ENCODE measurements at regions not wholly inside any gene's neighbourhood (a gene's known extent, or its start where the extent isn't known, plus 50 kb on each side); places are given as distances from the start of the nearest gene placed in this dataset.

DNA sequence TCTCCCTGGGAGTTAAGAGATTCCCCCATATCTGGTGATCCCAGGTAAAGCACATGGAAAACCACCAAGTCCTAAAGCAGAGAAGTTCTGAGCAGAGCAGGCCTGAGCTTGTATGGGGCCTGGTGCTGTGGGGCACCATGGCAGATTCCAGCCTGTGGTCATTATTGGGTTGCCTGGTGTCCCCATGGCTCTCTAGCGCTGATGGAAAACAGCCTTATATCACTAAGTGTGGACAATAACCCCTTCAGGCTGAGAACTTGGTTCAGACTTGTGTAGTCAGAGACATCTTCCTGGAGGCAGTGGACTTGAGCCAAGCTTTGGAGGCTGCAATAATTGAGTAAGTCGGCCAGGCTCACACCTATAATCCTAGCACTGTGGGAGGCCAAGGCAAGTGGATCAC, 96.8 kb downstream of the MCFD2 start:
- peaks cover 3% of the 10 kb centered on the region for H3K4me1 ChIP-seq (ENCODE audit: control insufficient read depth, insufficient read depth, low read length, poor library complexity, severe bottlenecking)
- H3K36me3 ChIP-seq (ENCODE audit: control insufficient read depth, insufficient read depth, low read length): no peaks in the 10 kb centered on the region
- no peak overlapping the region for H3K4me3 ChIP-seq (ENCODE audit: extremely low read depth, insufficient read depth, low read length, poor library complexity, severe bottlenecking)
- no peak overlapping the region for H3K27ac ChIP-seq (ENCODE audit: low read depth, low read length, severe bottlenecking)
- WGBS, 2 experiments (ENCODE audit: insufficient coverage in 2 of 2): 96 to 100% methylated on average over 1 to 2 of the region's 2 CpGs
- H3K9me3 ChIP-seq (ENCODE audit: control insufficient read depth, low read length): no peaks in the 10 kb centered on the region

DNA sequence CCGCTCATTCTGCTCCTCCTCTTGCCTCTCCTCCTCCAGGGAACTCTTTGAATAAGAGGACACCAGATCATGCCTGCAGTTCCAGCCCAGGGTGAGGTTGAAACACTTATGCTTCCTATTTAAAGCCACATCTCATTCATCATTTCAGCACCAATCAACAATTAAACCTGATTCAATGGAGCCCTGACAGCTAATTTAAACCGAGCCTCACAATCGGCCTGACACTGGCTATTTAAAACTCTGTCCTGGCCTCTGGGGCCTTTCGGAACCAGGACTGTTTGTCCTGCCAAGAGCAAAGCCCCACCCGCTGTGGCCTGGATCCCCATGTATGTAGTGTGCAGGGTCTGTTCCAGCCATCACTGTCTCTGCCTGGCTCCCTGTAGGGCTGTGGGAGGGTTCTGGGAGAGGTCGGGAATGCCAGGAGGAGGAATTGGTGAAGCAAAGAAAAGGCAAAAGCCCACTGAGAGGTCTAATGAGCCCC, 97.4 kb downstream of the MCFD2 start:
- no peak overlapping the region for H3K27ac ChIP-seq (ENCODE audit: low read depth, low read length, severe bottlenecking)
- no peaks in the 10 kb centered on the region for H3K36me3 ChIP-seq (ENCODE audit: control insufficient read depth, insufficient read depth, low read length)
- H3K4me1 ChIP-seq (ENCODE audit: control insufficient read depth, insufficient read depth, low read length, poor library complexity, severe bottlenecking): peaks cover 3% of the 10 kb centered on the region
- H3K4me3 ChIP-seq (ENCODE audit: extremely low read depth, insufficient read depth, low read length, poor library complexity, severe bottlenecking): no peak overlapping the region
- WGBS, 2 experiments (ENCODE audit: insufficient coverage in 2 of 2): 87 to 95% methylated on average over 6 of the region's 6 CpGs
- no peaks in the 10 kb centered on the region for H3K9me3 ChIP-seq (ENCODE audit: control insufficient read depth, low read length)

DNA sequence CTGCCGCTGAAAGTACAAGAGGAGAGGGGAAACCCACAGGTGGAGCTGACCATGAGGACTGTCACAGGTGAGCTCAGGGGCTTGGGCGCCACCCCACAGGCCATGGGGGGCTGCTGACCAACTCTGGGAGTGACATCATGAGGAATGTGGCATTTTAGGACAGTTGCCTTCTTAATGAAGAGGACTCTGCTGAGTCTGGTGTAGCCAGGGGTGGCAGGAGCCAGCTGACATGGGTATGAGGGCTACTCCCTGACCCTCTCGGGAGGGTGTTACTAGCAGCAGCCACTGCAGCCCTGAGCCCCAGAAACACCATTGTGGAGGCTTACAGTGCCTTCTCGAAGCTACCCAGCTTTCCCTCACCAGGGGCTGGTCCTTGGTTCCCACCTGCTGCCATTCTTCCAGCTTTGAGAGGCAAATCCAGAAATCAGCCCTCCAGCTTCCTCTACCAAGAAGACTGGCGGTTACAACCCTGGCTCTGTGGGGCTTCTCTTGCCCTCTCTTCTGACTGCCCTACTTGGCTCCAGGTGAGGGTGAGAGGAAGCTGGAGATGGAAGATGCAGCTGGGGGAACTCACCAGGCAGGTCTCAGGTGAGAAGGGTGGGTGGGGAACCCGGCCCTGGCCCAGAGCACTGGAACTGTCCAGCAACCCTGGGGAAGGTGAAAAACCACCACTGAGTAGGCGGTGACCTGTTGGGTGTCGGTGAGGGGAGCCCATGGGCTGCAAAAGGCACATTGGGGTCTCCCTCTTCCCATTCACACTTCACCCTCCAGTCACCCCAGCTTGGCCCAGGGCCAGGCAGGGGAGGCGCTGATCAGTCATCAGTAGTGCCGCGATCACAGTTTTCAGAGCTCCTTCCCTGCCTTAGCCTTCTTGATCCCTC, 98.5 kb downstream of the MCFD2 start:
- Histone ChIP-seq H3K4me1 (ENCODE audit: control insufficient read depth, insufficient read depth, low read length, poor library complexity, severe bottlenecking) (peaks cover 3% of the 10 kb centered on the region), H3K4me3 (ENCODE audit: extremely low read depth, insufficient read depth, low read length, poor library complexity, severe bottlenecking) (no peak overlapping the region), H3K27ac (ENCODE audit: low read depth, low read length, severe bottlenecking) (no peak overlapping the region), H3K9me3 (ENCODE audit: control insufficient read depth, low read length) (no peaks in the 10 kb centered on the region), H3K36me3 (ENCODE audit: control insufficient read depth, insufficient read depth, low read length) (no peaks in the 10 kb centered on the region)
- WGBS, 2 experiments (ENCODE audit: insufficient coverage in 2 of 2): 83 to 90% methylated on average over 5 to 6 of the region's 11 CpGs

DNA sequence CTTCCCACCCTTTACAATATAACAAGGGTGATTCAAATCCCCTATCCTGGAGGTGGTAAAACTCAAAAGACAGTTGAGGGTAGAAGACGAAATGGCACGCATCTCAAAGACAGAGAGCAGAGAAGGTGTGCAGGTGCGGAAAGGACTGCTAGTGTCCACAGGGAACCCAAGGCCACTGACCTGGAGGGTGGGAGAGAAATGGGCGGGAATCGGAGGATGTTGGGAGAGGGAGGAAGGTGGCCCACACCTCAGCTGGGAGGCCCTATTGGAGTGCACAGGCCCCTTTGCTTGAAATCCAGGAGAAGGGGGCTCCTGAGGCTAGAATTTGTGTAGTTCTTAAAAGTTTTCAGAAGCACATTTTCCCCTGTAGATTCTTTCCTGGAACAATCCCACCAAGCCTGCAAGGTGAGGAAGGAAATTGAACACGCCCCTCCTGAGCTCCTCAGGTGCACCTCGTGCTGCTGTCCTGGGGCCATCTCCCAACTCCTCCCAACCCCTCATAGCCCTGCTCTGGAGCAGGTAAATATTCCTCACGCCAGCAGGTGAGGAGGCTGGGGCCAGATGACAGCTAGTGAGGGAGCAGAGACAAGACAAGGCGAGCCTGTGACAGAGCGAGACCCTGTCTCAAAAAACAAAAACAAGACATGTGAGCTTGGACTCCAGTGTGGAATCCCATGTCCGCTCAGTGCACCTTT, 99.3 kb downstream of the MCFD2 start:
- WGBS, 2 experiments (ENCODE audit: insufficient coverage in 2 of 2): 89 to 94% methylated on average over 4 to 9 of the region's 11 CpGs
- Histone ChIP-seq H3K9me3 (ENCODE audit: control insufficient read depth, low read length) (no peaks in the 10 kb centered on the region), H3K36me3 (ENCODE audit: control insufficient read depth, insufficient read depth, low read length) (no peaks in the 10 kb centered on the region), H3K4me1 (ENCODE audit: control insufficient read depth, insufficient read depth, low read length, poor library complexity, severe bottlenecking) (peaks cover 3% of the 10 kb centered on the region), H3K27ac (ENCODE audit: low read depth, low read length, severe bottlenecking) (no peak overlapping the region), H3K4me3 (ENCODE audit: extremely low read depth, insufficient read depth, low read length, poor library complexity, severe bottlenecking) (no peak overlapping the region)

DNA sequence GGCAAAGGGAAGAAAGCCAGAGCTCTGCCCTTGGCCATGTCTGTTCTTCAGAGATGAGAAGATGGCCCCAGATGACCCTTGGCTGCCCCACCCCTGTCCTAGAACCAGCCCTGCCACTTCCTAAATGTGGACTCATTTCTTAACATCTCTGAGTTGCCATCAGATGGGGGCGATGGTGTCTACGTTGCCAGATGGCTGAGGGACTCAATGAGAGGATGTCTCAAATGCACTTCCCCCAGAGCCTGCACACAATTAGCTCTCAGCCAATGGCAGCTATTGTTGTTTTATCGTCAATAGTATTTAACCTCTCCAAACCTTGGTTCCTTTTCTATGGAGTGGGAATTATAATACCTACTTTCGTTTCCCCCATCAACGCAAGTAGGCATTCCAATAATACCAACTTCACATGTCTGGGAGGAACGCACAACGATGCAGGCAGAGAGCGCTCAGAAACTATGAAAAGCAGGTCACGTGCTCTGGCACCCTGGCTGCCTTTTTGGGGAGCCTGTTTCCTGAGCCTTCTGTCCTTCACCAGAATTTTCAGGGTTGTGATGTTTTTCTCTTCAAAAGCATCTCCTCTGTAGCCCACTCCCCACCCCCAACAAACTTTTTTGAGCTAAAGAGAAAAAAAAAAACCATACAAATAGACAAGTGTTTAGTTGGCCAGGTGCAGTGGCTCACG, 100.3 kb downstream of the MCFD2 start:
- no peak overlapping the region for H3K27ac ChIP-seq (ENCODE audit: low read depth, low read length, severe bottlenecking)
- 77 to 96% methylated on average over 6 of the region's 10 CpGs for WGBS, 2 experiments (ENCODE audit: insufficient coverage in 2 of 2)
- H3K36me3 ChIP-seq (ENCODE audit: control insufficient read depth, insufficient read depth, low read length): no peaks in the 10 kb centered on the region
- peaks cover 3% of the 10 kb centered on the region for H3K4me1 ChIP-seq (ENCODE audit: control insufficient read depth, insufficient read depth, low read length, poor library complexity, severe bottlenecking)
- H3K9me3 ChIP-seq (ENCODE audit: control insufficient read depth, low read length): no peaks in the 10 kb centered on the region
- no peak overlapping the region for H3K4me3 ChIP-seq (ENCODE audit: extremely low read depth, insufficient read depth, low read length, poor library complexity, severe bottlenecking)

DNA sequence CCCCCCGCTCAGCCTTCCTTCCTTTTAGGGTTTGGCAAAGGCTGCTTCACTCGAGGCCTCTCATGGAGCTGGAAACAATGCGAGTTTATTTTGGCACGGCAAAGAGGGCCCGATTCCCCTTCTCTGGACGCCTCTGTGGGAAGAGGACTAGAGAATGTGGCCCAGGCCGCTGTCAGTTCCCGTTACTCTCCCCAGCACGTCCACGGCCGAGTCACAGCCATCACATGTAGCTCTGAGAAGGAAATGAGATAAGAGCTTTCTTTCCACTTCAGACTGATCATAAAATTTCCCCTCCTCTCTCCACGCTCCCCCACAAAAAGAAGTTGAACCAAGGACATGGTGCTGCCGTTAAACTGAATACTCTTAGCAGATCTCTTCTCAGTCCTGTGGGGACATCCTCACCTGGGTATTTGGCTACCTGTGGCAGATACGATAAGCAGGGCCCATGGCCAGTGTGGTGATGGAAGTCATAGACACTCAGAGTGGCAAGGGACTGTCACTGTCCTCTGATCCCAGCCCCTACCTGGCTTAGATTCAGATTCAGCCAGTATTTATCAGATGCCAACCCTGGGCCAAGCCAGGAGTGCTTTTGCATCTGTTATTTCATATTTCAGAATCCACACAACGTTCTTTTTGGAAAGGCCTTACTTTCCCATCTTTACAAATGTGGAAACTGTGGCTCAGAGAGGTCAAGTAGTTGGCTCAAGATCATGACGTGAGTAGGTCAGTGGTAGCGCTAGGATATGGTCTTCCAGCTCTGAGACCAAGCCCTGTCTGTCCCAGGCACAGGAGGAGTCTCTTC, 101.2 kb downstream of the MCFD2 start:
- Histone ChIP-seq H3K4me1 (ENCODE audit: control insufficient read depth, insufficient read depth, low read length, poor library complexity, severe bottlenecking) (peaks cover 3% of the 10 kb centered on the region), H3K36me3 (ENCODE audit: control insufficient read depth, insufficient read depth, low read length) (no peaks in the 10 kb centered on the region), H3K9me3 (ENCODE audit: control insufficient read depth, low read length) (no peaks in the 10 kb centered on the region), H3K4me3 (ENCODE audit: extremely low read depth, insufficient read depth, low read length, poor library complexity, severe bottlenecking) (no peak overlapping the region), H3K27ac (ENCODE audit: low read depth, low read length, severe bottlenecking) (no peak overlapping the region)
- WGBS, 2 experiments (ENCODE audit: insufficient coverage in 2 of 2): 87 to 89% methylated on average over 11 to 13 of the region's 17 CpGs

DNA sequence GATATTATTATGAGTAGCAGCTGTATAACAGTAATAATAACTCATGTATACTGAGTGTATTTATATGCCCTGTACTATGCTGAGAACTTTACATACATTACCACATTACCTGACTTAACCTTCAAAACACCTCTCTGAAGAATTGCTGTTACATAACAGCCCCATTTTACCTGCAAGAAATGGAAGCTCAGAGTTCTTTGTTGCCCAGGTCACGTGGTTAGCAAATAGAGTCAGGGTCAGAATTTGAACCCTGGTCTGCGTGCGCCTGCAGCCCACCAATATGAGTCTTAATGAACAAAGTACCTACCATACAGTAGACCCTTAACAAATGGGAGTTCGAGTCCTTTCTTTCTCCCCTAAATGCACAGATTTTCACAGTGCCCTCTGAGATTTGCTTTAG, 101.9 kb downstream of the MCFD2 start:
- H3K4me1 ChIP-seq (ENCODE audit: control insufficient read depth, insufficient read depth, low read length, poor library complexity, severe bottlenecking): peaks cover 3% of the 10 kb centered on the region
- no peak overlapping the region for H3K27ac ChIP-seq (ENCODE audit: low read depth, low read length, severe bottlenecking)
- WGBS, 2 experiments (ENCODE audit: insufficient coverage in 2 of 2): 94 to 97% methylated on average over 3 to 4 of the region's 4 CpGs

DNA sequence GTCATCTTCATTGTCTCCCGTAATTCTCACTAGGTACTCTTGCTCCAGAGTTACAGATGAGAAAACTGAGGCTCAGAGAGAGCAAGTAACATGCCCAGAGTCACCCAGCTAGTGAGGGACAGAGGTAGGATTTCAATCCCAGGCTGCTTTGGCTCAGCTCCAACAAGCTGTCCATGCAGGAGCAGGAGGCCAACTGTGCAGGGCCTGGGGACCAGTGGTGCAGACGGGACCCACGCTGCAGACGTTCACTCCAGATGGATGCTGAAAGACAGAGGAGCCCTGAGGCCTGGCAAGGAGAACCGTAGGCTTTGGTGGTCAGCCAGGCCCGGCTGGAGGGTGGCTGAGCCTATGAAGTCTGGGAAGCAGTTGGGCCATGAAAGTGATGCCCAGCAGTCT, 102.6 kb downstream of the MCFD2 start:
- H3K27ac ChIP-seq (ENCODE audit: low read depth, low read length, severe bottlenecking): no peak overlapping the region
- no peak overlapping the region for H3K4me3 ChIP-seq (ENCODE audit: extremely low read depth, insufficient read depth, low read length, poor library complexity, severe bottlenecking)
- H3K4me1 ChIP-seq (ENCODE audit: control insufficient read depth, insufficient read depth, low read length, poor library complexity, severe bottlenecking): peaks cover 3% of the 10 kb centered on the region
- 91 to 96% methylated on average over 5 to 6 of the region's 6 CpGs for WGBS, 2 experiments (ENCODE audit: insufficient coverage in 2 of 2)
- no peaks in the 10 kb centered on the region for H3K36me3 ChIP-seq (ENCODE audit: control insufficient read depth, insufficient read depth, low read length)
- H3K9me3 ChIP-seq (ENCODE audit: control insufficient read depth, low read length): no peaks in the 10 kb centered on the region

More for the DNA sequence above, 101.9 kb downstream of the MCFD2 start:
- Histone ChIP-seq H3K36me3 (ENCODE audit: control insufficient read depth, insufficient read depth, low read length) (no peaks in the 10 kb centered on the region), H3K4me3 (ENCODE audit: extremely low read depth, insufficient read depth, low read length, poor library complexity, severe bottlenecking) (no peak overlapping the region), H3K9me3 (ENCODE audit: control insufficient read depth, low read length) (no peaks in the 10 kb centered on the region)
